ENCODE measurements at regions not wholly inside any gene's neighbourhood (a gene's known extent, or its start where the extent isn't known, plus 50 kb on each side); places are given as distances from the start of the nearest gene placed in this dataset.

DNA sequence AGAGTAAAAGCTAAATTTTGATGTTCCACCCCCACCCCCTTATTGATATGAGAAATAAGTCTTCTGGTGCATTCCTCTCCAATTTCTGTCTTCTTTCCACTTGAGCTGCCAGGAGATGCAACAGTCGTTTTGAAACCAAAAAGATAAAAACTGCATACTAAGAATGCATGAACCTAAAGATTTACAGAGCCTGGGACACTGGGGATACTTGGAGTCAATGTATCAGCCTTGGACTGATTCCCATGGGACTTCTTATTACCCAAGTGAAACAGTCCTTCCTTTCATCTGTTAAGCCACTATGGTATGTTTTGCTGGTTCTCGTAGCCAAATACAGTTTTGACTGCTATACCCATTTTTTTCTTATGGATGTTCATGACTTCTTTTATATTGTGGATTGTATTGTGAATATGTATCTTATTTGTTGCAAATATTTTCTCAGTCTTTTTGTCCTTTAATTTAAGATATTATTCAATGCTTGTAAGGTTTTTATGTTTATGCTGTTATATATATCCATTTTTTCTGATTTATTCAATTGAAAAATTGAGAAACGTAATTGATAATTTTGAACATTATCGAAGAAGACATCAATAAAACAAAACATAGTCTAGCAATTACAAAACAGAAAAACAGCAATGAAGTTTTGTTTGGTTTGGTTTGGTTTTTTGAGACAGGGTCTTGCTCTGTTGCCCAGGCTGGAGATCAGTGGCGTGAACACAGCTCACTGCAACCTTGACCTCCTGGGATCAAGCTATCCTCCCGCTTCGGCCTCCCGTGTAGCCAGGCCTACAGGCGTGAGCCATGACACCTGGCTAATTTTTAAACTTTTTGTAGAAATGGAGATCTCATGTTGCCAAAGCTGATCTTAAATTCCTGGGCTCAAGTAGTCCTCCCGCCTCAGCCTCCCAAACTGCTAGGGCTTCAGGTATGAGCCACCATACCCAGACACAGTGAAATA lies 85.4 kb upstream of the ETV6 start:
- POLR2A ChIA-PET: no interaction called here
- DNase-seq (ENCODE audit: low spot score) (no peak), ATAC-seq (no peak)
- Mint-ChIP-seq H3K9me3 (peaks cover 11% of the 10 kb centered on the region), H3K36me3 (no peaks in the 10 kb centered on the region), H3K4me1 (peaks cover 5% of the 10 kb centered on the region; the same call in 1 of the 2 replicates), H3K27ac (no peak overlapping the region), H3K27me3 (ENCODE audit: low read depth) (no peaks in the 10 kb centered on the region), H3K4me3 (no peak overlapping the region)
- TF ChIP-seq ZNF121 (CRISPR knock-in tag; IDR thresholded peaks at IDR 0.05) (0 out of 2 replicates have a peak, but pooled peaks have one; percentile 18), MXD4 (CRISPR knock-in tag; IDR thresholded peaks at IDR 0.05; ENCODE audit: borderline replicate concordance) (no peak)
- CTCF ChIA-PET: no interaction called here

DNA sequence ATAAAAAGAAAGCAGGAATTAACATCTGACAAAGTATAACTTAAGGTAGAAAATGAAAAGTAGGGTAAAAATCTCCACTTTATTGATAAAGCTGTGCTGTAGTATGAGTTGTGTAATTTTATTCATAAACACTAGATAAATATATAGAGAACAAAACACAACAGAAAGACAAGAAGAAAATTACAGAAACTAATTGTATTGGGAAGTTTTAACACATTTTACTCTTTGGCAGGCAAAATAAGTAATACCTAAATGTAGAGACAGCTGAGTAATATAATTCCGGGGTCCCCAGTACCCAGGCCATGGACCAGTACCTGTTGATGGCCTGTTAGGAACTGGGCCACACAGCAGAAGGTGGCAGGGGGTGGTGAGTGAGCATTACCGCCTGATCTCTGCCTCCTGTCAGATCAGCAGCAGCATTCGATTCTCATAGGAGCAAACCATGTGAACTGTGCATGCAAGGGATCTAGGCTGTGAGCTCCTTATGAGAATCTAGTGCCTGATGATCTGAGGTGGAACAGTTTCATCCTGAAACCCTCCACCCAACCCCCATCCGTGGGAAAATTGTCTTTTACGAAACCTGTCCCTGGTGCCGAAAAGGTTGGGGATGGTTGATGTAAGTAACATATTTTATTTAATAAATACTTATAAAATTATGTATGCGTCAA lies 84.4 kb upstream of the ETV6 start:
- H3K9me3 Mint-ChIP-seq: peaks cover 11% of the 10 kb centered on the region
- TF ChIP-seq, protein P1, sequence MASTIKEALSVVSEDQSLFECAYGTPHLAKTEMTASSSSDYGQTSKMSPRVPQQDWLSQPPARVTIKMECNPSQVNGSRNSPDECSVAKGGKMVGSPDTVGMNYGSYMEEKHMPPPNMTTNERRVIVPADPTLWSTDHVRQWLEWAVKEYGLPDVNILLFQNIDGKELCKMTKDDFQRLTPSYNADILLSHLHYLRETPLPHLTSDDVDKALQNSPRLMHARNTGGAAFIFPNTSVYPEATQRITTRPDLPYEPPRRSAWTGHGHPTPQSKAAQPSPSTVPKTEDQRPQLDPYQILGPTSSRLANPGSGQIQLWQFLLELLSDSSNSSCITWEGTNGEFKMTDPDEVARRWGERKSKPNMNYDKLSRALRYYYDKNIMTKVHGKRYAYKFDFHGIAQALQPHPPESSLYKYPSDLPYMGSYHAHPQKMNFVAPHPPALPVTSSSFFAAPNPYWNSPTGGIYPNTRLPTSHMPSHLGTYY (CRISPR knock-in tag; IDR thresholded peaks at IDR 0.05): no peak
- TF ChIP-seq RELA (CRISPR knock-in tag; IDR thresholded peaks at IDR 0.05; ENCODE audit: borderline replicate concordance): no peak
- TF ChIP-seq, protein P2, sequence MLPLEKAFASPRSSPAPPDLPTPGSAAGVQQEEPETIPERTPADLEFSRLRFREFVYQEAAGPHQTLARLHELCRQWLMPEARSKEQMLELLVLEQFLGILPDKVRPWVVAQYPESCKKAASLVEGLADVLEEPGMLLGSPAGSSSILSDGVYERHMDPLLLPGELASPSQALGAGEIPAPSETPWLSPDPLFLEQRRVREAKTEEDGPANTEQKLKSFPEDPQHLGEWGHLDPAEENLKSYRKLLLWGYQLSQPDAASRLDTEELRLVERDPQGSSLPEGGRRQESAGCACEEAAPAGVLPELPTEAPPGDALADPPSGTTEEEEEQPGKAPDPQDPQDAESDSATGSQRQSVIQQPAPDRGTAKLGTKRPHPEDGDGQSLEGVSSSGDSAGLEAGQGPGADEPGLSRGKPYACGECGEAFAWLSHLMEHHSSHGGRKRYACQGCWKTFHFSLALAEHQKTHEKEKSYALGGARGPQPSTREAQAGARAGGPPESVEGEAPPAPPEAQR (CRISPR knock-in tag; IDR thresholded peaks at IDR 0.05): no peak
- TF ChIP-seq, protein P3, sequence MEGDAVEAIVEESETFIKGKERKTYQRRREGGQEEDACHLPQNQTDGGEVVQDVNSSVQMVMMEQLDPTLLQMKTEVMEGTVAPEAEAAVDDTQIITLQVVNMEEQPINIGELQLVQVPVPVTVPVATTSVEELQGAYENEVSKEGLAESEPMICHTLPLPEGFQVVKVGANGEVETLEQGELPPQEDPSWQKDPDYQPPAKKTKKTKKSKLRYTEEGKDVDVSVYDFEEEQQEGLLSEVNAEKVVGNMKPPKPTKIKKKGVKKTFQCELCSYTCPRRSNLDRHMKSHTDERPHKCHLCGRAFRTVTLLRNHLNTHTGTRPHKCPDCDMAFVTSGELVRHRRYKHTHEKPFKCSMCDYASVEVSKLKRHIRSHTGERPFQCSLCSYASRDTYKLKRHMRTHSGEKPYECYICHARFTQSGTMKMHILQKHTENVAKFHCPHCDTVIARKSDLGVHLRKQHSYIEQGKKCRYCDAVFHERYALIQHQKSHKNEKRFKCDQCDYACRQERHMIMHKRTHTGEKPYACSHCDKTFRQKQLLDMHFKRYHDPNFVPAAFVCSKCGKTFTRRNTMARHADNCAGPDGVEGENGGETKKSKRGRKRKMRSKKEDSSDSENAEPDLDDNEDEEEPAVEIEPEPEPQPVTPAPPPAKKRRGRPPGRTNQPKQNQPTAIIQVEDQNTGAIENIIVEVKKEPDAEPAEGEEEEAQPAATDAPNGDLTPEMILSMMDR (IDR thresholded peaks at IDR 0.05): no peak
- CTCF ChIA-PET: no interaction called here

DNA sequence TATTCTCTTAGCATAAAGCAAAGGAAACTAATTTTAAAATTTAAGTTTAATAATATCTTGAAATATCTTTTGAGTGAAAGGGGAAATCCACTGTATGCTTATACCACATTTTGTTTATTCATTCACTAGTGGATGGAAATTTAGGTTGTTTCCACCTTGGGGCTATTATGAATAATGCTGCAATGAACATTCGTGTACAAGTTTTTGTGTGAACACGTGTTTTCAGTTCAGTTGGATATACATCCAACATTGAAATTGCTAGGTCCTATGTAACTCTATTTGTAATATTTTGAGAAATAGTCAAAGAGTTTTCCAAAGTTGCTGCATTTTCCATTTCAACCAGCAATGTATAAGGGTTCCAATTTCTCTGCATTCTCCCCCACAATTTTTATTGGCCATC lies 83.7 kb upstream of the ETV6 start:
- TF ChIP-seq, protein P4, sequence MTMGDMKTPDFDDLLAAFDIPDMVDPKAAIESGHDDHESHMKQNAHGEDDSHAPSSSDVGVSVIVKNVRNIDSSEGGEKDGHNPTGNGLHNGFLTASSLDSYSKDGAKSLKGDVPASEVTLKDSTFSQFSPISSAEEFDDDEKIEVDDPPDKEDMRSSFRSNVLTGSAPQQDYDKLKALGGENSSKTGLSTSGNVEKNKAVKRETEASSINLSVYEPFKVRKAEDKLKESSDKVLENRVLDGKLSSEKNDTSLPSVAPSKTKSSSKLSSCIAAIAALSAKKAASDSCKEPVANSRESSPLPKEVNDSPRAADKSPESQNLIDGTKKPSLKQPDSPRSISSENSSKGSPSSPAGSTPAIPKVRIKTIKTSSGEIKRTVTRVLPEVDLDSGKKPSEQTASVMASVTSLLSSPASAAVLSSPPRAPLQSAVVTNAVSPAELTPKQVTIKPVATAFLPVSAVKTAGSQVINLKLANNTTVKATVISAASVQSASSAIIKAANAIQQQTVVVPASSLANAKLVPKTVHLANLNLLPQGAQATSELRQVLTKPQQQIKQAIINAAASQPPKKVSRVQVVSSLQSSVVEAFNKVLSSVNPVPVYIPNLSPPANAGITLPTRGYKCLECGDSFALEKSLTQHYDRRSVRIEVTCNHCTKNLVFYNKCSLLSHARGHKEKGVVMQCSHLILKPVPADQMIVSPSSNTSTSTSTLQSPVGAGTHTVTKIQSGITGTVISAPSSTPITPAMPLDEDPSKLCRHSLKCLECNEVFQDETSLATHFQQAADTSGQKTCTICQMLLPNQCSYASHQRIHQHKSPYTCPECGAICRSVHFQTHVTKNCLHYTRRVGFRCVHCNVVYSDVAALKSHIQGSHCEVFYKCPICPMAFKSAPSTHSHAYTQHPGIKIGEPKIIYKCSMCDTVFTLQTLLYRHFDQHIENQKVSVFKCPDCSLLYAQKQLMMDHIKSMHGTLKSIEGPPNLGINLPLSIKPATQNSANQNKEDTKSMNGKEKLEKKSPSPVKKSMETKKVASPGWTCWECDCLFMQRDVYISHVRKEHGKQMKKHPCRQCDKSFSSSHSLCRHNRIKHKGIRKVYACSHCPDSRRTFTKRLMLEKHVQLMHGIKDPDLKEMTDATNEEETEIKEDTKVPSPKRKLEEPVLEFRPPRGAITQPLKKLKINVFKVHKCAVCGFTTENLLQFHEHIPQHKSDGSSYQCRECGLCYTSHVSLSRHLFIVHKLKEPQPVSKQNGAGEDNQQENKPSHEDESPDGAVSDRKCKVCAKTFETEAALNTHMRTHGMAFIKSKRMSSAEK (CRISPR knock-in tag; IDR thresholded peaks at IDR 0.05; ENCODE audit: borderline replicate concordance): no peak
- TF ChIP-seq NFYB (CRISPR knock-in tag; conservative IDR thresholded peaks at IDR 0.05; ENCODE audit: low read depth) (no peak), NR2C2 (CRISPR knock-in tag; IDR thresholded peaks at IDR 0.05) (no peak), ZNF396 (CRISPR knock-in tag; IDR thresholded peaks at IDR 0.05; ENCODE audit: borderline replicate concordance) (no peak)
- TF ChIP-seq, protein P5, sequence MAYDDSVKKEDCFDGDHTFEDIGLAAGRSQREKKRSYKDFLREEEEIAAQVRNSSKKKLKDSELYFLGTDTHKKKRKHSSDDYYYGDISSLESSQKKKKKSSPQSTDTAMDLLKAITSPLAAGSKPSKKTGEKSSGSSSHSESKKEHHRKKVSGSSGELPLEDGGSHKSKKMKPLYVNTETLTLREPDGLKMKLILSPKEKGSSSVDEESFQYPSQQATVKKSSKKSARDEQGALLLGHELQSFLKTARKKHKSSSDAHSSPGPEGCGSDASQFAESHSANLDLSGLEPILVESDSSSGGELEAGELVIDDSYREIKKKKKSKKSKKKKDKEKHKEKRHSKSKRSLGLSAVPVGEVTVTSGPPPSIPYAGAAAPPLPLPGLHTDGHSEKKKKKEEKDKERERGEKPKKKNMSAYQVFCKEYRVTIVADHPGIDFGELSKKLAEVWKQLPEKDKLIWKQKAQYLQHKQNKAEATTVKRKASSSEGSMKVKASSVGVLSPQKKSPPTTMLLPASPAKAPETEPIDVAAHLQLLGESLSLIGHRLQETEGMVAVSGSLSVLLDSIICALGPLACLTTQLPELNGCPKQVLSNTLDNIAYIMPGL (CRISPR knock-in tag; IDR thresholded peaks at IDR 0.05): no peak
- Mint-ChIP-seq H3K4me3 (no peak overlapping the region), H3K4me1 (peaks cover 7% of the 10 kb centered on the region; the same call in 1 of the 2 replicates), H3K9me3 (peaks cover 11% of the 10 kb centered on the region), H3K27ac (no peak overlapping the region), H3K27me3 (ENCODE audit: low read depth) (no peaks in the 10 kb centered on the region), H3K36me3 (no peaks in the 10 kb centered on the region)
- DNase-seq (ENCODE audit: low spot score): no peak
- POLR2A ChIA-PET: no interaction called here
- no peak for ATAC-seq
- CTCF ChIA-PET: no interaction called here

More for the DNA sequence above, 84.4 kb upstream of the ETV6 start:
- no peak overlapping the region for H3K27ac Mint-ChIP-seq
- no peaks in the 10 kb centered on the region for H3K27me3 Mint-ChIP-seq (ENCODE audit: low read depth)
- ATAC-seq (no peak), DNase-seq (ENCODE audit: low spot score) (no peak)
- no peaks in the 10 kb centered on the region for H3K36me3 Mint-ChIP-seq
- POLR2A ChIA-PET: no interaction called here
- peaks cover 7% of the 10 kb centered on the region; the same call in 1 of the 2 replicates for H3K4me1 Mint-ChIP-seq
- H3K4me3 Mint-ChIP-seq: no peak overlapping the region

Measured in WTC11 (cell line).